Left renal cortex interstitium (tissue), 4 donors: ENCODE measurements at regions not wholly inside any gene's neighbourhood (a gene's known extent, or its start where the extent isn't known, plus 50 kb on each side); places are given as distances from the start of the nearest gene placed in this dataset.

Experiments used
- DNase-seq, 4 donors: peaks; one replicate each; pipeline ENCODE4 v3.0.0-alpha.2; 2013; ENCODE audit warnings: low read depth in 4 of 4, low spot score in 2 of 4, missing footprints in 1 of 4

GRCh38 chrX:39164212-39164611 is 363.0 kb downstream of the MID1IP1 start:
- DNase-seq: no peak

DNA sequence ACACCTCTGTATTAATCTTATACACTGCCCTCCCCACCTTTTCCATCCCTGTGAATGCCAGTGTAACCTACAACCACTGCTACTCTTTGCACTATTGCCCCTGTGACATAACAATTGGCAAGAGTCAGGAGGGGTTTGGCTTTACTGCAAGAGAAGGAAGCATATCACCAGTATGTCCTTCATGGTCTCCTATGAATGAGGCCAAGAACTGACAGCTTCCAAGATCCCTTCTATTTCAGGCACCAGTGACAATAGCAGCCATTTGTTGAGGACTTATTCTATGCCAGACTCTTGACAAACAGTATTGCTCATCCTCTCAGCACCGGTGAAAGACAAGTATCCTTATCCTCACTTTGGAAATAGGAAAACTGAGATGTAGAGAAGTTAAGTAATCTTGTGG is 363.9 kb downstream of the MID1IP1 start:
- no peak for DNase-seq

DNA sequence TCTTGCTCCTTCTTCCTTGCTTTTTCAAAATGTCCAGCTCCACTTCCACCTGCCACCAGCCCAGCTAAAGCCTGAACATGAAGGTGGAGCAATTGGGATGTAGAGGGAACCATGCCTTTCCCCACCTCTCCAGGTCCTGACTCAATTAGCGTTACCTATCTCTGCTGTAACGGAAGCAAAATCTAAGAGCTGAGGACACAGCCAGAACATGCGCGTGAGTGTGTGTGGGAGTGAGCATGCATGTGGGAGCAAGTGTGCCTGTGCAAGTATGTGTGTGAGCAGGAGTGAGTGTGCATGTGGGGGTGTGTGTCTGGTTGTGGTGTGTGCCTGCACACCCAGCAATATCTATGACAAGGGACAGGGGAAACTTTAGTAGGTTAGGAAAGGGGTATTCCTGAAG is 364.5 kb downstream of the MID1IP1 start:
- DNase-seq: no peak

- no peak for DNase-seq
Observed at GRCh38 chrX:39167791-39168190, 366.5 kb downstream of the MID1IP1 start.

DNA sequence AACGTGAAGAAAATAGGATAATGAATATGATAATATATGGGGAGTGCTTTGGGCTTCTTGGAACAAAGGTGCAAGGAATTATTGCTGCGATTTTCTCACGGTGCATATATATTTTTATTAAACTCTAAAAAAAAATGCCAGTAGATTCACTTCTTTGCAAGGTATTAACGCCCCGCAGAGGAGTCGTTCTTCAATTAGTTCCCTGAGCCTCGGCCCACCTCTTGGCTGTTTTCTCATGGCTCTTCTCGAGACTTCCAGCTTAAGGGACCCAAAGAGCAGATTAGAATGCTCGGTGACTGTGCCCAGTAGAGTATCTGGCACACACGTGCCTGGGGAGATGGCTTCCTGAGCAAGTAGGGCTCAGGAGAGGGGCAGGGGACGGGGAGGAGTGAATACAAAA is 367.4 kb downstream of the MID1IP1 start:
- no peak for DNase-seq

GRCh38 chrX:39169976-39170375 is 368.7 kb downstream of the MID1IP1 start:
- no peak for DNase-seq

DNA sequence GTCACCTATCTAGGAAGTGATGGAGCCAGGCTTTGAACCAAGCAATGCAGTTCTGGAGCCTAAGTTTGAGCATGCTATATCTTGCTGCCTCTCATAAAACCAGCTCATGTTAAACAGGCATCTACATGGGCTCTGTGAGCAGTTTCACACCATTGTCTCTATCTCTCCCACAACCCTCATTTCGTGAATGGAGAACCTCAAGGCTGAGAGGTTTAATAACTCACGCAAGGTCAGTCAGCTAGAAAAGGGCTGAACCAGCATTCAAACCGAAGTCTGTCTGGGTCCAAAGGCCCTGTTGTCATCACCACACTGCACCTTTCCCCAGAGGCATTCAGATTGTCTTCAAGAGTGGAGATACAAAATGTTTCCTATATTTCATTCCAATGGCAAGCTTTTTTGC is 369.2 kb downstream of the MID1IP1 start:
- no peak for DNase-seq

- no peak for DNase-seq
Observed at GRCh38 chrX:39171686-39172085, 370.4 kb downstream of the MID1IP1 start.

GRCh38 chrX:39174241-39174771 is 373.0 kb downstream of the MID1IP1 start:
- DNase-seq: no peak

DNA sequence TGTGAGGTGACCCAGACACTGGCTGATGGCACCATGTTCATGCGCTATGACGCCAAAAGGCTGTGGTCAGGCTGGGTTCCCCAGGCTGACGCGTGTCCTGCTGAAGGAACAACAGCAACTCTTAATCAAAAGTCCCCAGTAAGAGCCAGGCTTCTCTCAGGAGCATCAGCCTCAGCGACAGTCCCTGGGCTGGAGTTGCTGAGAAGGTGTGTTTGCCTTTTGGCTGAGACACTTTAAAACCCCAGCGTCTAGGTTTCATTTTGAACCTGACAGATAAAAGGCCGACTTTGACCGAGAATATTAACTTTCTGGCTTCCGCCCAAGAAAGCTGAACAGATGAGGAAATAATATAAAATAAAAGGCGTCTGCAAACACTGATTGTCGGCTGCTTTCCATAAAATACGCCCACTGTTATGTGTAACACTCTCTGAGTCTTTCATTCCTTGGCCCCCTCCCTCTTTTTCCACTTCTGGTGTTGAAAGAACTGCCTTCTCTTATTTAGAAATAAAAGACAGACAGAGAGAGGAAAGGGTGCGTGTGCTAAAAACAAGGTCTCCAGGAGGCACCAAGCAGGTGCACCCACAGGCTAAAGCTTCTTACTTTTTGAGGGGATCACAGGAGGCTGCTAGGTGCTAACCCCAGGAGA is 373.6 kb downstream of the MID1IP1 start:
- no peak for DNase-seq

- DNase-seq: no peak
Observed at GRCh38 chrX:39175418-39176057, 374.3 kb downstream of the MID1IP1 start.

GRCh38 chrX:39176105-39176504 is 374.8 kb downstream of the MID1IP1 start:
- no peak for DNase-seq

- no peak for DNase-seq
Observed at GRCh38 chrX:39189431-39189830, 388.2 kb downstream of the MID1IP1 start.

GRCh38 chrX:39194673-39195072 is 393.4 kb downstream of the MID1IP1 start:
- DNase-seq: no peak

DNA sequence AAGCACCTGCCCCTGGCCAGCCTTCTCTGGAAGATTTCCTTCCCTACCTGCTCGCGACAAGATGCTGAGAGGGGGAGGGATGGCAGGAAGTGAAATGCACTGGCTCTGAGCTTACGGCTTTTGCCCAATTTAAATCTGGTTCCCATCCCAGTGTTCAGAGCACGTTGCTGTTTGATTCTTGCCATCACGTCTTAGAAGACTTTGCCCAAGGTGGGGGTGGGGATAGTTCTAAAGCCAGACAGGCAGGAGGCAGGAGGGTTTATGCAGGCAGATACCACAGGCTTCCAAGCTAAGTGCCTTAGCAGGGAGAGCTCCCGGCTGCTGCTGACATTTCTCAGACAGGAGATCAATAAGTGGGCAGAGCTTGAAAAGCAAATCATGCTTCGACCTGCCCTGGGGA is 393.9 kb downstream of the MID1IP1 start:
- no peak for DNase-seq

DNA sequence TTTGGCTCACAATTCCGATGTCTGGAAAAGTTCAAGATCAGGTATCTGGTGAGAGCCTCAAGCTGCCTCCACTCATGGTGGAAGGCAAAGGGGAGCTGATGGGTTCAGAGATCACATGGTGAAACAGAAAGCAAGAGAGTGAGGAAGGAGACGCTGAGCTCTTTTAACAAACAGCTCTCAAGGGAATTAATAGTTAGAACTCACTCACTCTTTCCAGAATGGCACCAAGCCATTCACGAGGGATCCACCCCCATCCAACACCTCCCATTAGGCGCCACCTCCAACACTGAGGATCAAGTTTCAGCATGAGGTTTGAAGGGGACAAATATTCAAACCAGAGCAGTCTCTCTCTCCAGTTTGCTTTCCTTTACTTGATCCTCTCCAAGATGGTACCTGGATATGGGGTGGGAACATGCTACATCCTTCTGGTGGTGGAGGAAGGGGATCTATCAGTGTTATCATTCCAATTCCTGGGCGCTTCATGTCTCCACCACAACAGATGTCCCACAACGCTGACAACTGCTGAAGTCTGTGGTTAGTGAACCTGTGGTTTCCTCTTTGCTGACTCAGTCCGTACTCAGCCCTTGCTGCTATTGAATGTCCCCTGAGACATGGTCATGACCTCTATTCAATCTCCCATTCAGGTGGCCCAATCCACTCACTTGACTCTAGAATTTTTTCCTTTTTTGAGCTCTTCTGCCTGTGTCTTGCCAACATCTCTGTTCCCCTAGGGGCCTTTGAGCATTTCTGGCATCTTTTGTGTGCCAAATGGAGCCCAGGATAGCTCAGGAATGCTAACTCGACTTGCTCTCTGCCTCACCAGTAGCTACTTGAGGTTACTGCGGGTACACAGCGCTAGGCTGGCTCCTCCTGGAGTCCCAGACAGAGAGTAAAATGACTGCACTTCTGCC is 395.2 kb downstream of the MID1IP1 start:
- DNase-seq: no peak

DNA sequence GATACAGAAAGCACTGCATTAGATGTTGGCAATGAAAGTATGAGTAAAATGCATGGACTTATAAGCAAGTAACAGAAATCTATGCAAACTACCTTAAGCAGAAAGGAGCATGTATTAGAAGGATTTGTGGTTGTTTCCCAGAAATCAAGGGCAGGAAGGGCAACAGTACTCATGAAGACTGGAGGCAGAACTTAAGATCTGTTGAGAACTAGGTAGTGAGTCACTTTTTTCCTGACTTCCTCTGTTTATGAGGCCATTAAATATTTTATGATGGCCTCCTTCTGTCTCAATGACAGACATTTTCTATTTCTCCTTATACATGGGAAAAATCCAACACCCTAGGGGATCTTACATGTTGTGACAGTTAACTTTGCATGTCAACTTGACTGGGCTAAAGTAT is 398.2 kb downstream of the MID1IP1 start:
- no peak for DNase-seq

- DNase-seq: no peak
Observed at GRCh38 chrX:39201305-39201990, 400.2 kb downstream of the MID1IP1 start.

- DNase-seq: no peak
Observed at GRCh38 chrX:39202641-39203040, 401.4 kb downstream of the MID1IP1 start.

DNA sequence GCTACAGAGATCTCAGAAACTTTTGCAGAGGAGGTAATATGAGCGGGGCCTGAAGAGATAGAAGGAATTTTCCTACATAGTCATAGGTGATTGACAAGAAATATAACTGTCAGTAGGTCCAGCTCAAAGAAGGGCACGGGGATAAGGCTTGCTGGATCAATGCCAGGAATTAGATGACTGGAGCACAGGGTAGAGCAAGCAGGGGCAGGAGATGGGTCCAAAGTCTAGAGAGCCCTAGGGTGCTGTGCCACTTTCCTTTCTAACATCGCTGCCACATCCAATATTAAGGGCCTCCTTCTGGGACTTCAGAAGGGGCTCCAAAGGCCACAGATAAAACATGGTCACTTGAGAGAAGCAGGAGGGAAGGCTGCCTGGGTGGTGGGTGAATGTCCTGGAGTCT is 402.2 kb downstream of the MID1IP1 start:
- no peak for DNase-seq

DNA sequence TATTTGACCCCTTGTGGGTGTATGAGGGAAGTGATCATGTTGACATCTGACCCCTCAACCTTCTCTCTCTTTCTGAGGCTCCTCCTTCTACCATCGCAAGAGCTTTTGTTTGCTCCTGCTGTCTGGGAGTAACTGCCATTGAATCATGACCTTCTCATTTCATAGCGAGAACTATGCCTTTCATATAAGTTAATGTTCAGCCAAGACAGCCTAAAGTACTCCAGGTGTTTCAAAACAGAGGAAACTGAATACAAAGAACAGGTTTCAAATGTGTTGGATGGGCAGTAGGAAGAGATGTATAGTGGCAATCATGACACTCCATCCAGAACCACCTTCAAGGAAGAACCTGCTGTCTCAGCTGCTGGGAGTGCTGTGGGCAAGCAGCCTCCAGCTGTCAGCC is 403.1 kb downstream of the MID1IP1 start:
- no peak for DNase-seq
